Vagina (tissue), 2 donors: ENCODE measurements at regions not wholly inside any gene's neighbourhood (a gene's known extent, or its start where the extent isn't known, plus 50 kb on each side); places are given as distances from the start of the nearest gene placed in this dataset.
"Not testable (repeated sequence)": the region's sequence is repeated elsewhere in the genome, so short reads cannot be mapped to it uniquely, and the experiment has no call there.

Source experiments
- DNase-seq, 2 donors: peaks; one replicate each; pipeline ENCODE4 v3.0.0-alpha.2; 2017; ENCODE audit errors: extremely low spot score in 2 of 2
- H3K27ac ChIP-seq: fragments of 200-600 bp; sonication (generic); one replicate; pipeline ENCODE4 v1.5.1; 2019
- H3K27me3 ChIP-seq: fragments of 200-600 bp; sonication (generic); one replicate; pipeline ENCODE4 v1.5.1; 2019
- H3K36me3 ChIP-seq, 2 donors: fragments of 200-600 bp; sonication (generic); one replicate each; pipeline ENCODE4 v1.5.1; 2017 to 2019
- H3K4me1 ChIP-seq: fragments of 200-600 bp; sonication (generic); one replicate; pipeline ENCODE4 v1.5.1; 2019
- H3K4me3 ChIP-seq, 2 donors: fragments of 200-600 bp; sonication (generic); 1 replicate in 1 of 2; 2 replicates in 1 of 2; pipeline ENCODE4 v1.5.1; 2016 to 2019
- H3K9me3 ChIP-seq: fragments of 200-600 bp; sonication (generic); one replicate; pipeline ENCODE4 v1.5.1; 2019
- POLR2A ChIP-seq, 2 donors: fragments of 450-650 bp; IDR thresholded peaks; one replicate each; pipeline ENCODE4 v1.6.1; 2017; ENCODE audit warnings: antibody characterized with exemption in 2 of 2, mild to moderate bottlenecking in 2 of 2, moderate library complexity in 2 of 2
- POLR2AphosphoS5 ChIP-seq, 2 donors: sonication (generic); formaldehyde crosslinking; IDR thresholded peaks; one replicate each; pipeline ENCODE4 v1.9.0; 2017; ENCODE audit warnings: antibody characterized with exemption in 2 of 2, mild to moderate bottlenecking in 2 of 2, low read depth in 1 of 2; ENCODE audit not compliant: insufficient read depth in 1 of 2
- intact Hi-C: fragments of 100-400 bp; cut with DNase I; formaldehyde crosslinking; loops from one replicate; pipeline ENCODE4 v1.15.1; 2023
- TF ChIP-seq, protein P1 (sequence below), 3 experiments: fragments of 450-650 bp in 2 of 3; fragments of 200-600 bp in 1 of 3; sonication (generic) in 1 of 3; IDR thresholded peaks; one replicate each; pipeline ENCODE4 v1.5.1; 2017 to 2019; ENCODE audit warnings: antibody characterized with exemption in 3 of 3, mild to moderate bottlenecking in 2 of 3, moderate library complexity in 2 of 3

DNA sequence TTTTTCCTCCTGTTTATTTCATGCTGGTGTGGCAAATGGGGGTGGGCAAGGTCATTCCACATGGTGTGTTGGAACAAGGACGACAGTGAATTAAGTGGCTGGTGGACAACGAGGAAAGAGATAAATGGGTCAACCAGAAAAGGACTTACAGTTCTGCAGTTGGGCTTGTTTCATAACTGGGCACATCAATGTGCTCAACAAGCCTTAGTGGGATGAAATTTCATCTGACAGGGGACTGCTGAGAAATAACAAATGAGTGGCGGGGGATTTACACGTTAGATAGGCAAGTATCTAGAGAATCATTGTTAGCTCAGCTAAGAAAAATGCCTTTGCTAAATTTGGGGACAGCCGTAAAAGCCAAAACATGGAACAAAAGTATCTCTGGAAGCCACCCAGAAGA lies 163.6 kb downstream of the NRN1 start:
- Histone ChIP-seq H3K9me3 (no peaks in the 10 kb centered on the region), H3K4me3 (no peak overlapping the region), H3K27ac (no peak overlapping the region), H3K27me3 (no peaks in the 10 kb centered on the region), H3K4me1 (no peaks in the 10 kb centered on the region), H3K36me3 (no peaks in the 10 kb centered on the region)
- intact Hi-C loops = no loop called here
- TF ChIP-seq POLR2AphosphoS5 (IDR thresholded peaks at IDR 0.05; ENCODE audit: insufficient read depth in 1 of 2, low read depth in 1 of 2) (no peak), POLR2A (IDR thresholded peaks at IDR 0.05) (no peak)
- TF ChIP-seq, protein P1, sequence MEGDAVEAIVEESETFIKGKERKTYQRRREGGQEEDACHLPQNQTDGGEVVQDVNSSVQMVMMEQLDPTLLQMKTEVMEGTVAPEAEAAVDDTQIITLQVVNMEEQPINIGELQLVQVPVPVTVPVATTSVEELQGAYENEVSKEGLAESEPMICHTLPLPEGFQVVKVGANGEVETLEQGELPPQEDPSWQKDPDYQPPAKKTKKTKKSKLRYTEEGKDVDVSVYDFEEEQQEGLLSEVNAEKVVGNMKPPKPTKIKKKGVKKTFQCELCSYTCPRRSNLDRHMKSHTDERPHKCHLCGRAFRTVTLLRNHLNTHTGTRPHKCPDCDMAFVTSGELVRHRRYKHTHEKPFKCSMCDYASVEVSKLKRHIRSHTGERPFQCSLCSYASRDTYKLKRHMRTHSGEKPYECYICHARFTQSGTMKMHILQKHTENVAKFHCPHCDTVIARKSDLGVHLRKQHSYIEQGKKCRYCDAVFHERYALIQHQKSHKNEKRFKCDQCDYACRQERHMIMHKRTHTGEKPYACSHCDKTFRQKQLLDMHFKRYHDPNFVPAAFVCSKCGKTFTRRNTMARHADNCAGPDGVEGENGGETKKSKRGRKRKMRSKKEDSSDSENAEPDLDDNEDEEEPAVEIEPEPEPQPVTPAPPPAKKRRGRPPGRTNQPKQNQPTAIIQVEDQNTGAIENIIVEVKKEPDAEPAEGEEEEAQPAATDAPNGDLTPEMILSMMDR (IDR thresholded peaks at IDR 0.05) = no peak
- DNase-seq = no peak

DNA sequence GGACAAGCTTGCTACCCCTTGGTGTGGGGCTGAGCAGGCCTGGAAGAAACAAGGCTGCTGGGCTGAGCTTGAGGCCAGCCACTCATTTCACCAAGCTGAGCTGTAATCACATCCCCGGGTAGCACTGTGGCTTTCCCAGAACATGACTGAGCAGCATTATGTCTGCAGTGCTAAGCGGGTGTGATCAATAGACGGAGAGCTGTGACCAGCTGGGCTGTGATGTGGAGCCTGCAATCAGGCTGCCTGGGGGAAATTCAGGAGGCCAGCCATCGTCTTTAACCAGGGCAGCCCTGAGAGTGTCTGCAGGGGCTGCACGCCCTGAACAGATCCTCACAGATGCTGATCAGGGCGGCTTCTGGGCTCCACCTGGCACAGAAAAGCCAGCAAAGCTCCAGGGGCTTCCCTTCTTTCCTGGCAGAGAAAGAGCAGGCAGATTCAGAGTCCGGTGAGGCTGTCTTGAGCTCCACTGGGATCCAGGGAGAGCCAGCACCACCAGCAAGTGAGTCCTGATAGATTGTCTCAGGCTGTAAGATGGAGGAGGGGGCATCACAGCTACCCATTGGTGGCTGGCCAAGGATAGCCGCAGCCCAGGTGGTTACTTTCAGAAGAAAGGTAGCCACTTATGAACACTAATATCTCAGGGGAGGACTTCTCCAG lies 165.9 kb downstream of the NRN1 start:
- intact Hi-C loops = no loop called here
- no peak for DNase-seq
- H3K27ac ChIP-seq = no peak overlapping the region
- H3K36me3 ChIP-seq = no peaks in the 10 kb centered on the region
- TF ChIP-seq POLR2A (IDR thresholded peaks at IDR 0.05) = no peak
- TF ChIP-seq, protein P1 (IDR thresholded peaks at IDR 0.05) = no peak
- TF ChIP-seq POLR2AphosphoS5 (IDR thresholded peaks at IDR 0.05; ENCODE audit: insufficient read depth in 1 of 2, low read depth in 1 of 2) = no peak
- H3K9me3 ChIP-seq = no peaks in the 10 kb centered on the region
- H3K27me3 ChIP-seq = no peaks in the 10 kb centered on the region
- no peaks in the 10 kb centered on the region for H3K4me1 ChIP-seq
- no peak overlapping the region for H3K4me3 ChIP-seq

DNA sequence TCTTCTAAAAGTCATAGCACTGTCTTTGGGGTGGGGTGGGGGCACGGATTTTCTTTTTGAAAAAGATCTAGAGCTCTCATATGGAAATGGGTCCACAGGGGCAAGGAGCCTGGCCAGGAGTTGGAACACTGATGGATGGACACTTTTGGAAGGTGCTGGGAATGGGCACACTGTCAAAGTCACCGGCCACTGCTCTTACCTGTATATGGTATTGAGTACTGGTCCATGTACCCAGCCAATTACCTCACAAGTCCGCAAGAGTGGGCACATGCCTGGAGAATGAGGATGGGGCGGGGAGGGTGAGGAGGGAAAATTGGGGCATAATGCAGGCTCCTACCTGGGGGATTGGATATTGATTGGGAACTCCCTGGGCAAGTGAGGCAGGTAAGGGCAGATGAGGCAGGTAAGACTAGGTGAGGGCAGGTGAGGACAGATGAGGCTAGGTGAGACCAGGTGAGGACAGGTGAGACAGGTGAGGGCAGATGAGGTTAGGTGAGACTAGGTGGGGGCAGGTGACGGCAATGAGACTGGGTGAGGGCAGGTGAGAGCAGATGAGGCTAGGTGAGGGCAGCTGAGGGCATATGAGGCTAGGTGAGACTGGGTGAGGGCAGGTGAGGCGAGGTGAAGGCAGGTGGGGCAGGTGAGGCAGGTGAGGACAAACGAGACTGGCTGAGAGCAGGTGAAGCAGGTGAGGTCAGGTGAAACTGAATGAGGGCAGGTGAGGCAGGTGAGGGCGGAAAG lies 167.9 kb downstream of the NRN1 start:
- no peaks in the 10 kb centered on the region for H3K27me3 ChIP-seq
- no peaks in the 10 kb centered on the region for H3K36me3 ChIP-seq
- no peak overlapping the region for H3K27ac ChIP-seq
- no peaks in the 10 kb centered on the region for H3K9me3 ChIP-seq
- no peak for TF ChIP-seq POLR2A (IDR thresholded peaks at IDR 0.05)
- TF ChIP-seq, protein P1 (IDR thresholded peaks at IDR 0.05) = no peak
- TF ChIP-seq POLR2AphosphoS5 (IDR thresholded peaks at IDR 0.05; ENCODE audit: insufficient read depth in 1 of 2, low read depth in 1 of 2) = no peak
- no peak overlapping the region for H3K4me3 ChIP-seq
- intact Hi-C loops = no loop called here
- DNase-seq = no peak
- no peaks in the 10 kb centered on the region for H3K4me1 ChIP-seq

DNA sequence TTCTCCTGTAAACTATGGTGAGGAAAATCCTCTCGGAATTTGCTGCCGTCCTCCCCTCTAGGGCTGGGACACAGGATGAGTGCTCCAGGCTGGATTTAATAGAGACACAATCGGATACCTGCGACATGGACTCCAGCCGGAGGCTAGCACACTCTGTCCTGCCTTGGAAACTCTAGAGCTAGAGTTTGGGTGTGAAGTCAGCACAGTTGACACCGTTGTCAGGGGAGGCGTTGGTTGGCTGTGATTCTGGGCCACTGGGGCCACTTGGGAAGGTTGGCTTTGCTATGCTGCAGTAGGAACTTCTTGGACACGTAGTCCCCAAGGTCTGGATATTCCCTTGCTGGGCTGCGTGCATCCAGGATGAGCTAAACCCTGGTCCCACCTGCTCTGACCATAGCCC lies 169.4 kb downstream of the NRN1 start:
- H3K27ac ChIP-seq = no peak overlapping the region
- intact Hi-C loops = no loop called here
- no peaks in the 10 kb centered on the region for H3K9me3 ChIP-seq
- DNase-seq = no peak
- H3K4me3 ChIP-seq = no peak overlapping the region
- no peaks in the 10 kb centered on the region for H3K4me1 ChIP-seq
- H3K36me3 ChIP-seq = no peaks in the 10 kb centered on the region
- H3K27me3 ChIP-seq = no peaks in the 10 kb centered on the region
- TF ChIP-seq, protein P1 (IDR thresholded peaks at IDR 0.05) = no peak
- TF ChIP-seq POLR2AphosphoS5 (IDR thresholded peaks at IDR 0.05; ENCODE audit: insufficient read depth in 1 of 2, low read depth in 1 of 2) = no peak
- TF ChIP-seq POLR2A (IDR thresholded peaks at IDR 0.05) = no peak

DNA sequence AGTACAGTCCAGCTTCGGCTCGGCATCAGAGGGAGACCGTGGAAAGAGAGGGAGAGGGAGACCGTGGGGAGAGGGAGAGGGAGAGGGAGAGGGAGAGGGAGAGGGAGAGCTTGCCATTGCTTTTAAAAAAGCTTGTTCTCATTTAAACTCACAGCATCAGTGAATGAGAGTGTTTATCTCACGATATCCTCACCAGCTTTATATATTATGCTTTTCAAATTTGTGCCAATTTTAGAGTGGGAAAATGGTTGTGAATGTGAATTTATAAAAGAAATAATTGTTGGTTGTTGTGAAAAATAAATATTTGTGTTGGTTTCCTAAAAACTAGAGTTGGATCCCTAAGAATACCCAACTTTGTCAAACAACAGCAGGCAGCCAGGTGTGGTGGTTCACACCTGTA lies 170.1 kb downstream of the NRN1 start:
- DNase-seq, H3K9me3 ChIP-seq, H3K27ac ChIP-seq, H3K4me1 ChIP-seq, H3K27me3 ChIP-seq, H3K36me3 ChIP-seq, H3K4me3 ChIP-seq, intact Hi-C loops: not testable (repeated sequence)
